Endothelial cell of umbilical vein (primary cell): ENCODE measurements at regions not wholly inside any gene's neighbourhood (a gene's known extent, or its start where the extent isn't known, plus 50 kb on each side); places are given as distances from the start of the nearest gene placed in this dataset.

Experiments used
- BruUV-seq: library from RNA; stranded (reverse); fragments of 400-500 nt; replicated peaks from 2 replicates; lab custom pipeline; 2021; lab: Mats Ljungman, UMichigan
- CTCF ChIA-PET: fragments of 300-600, 350-600 bp; sonication (Branson Sonifier 250); formaldehyde crosslinking; loops from one replicate; lab custom pipeline; 2021; ENCODE audit warnings: antibody characterized with exemption, inconsistent platforms; lab: Charles Lee
- POLR2A ChIA-PET: fragments of 300-600, 350-600 bp; sonication (Branson Sonifier 250); formaldehyde crosslinking; loops from one replicate; lab custom pipeline; 2021; ENCODE audit warnings: antibody characterized with exemption, inconsistent platforms; lab: Charles Lee
- DNase-seq: peaks from one replicate; pipeline ENCODE4 v3.0.0-alpha.2; 2011; ENCODE audit warnings: low read depth, low spot score
- FAIRE-seq: peaks from 2 replicates; lab custom pipeline; 2011; peaks lifted over from hg19 to GRCh38; lab: Jason Lieb, UNC
- H2AFZ ChIP-seq: 2 replicates; pipeline ENCODE4 v1.6.0; 2012; ENCODE audit warnings: low read depth, low read length, control low read depth, inconsistent platforms
- H3K27ac ChIP-seq: 2 replicates; pipeline ENCODE4 v1.5.1; 2011; ENCODE audit warnings: low read depth, mild to moderate bottlenecking, control low read depth, low read length, moderate library complexity; ENCODE audit not compliant: insufficient read depth
- H3K27me3 ChIP-seq, 2 experiments: 2 replicates each; pipeline versions ENCODE4 v1.6.0 to v1.6.1; 2011; ENCODE audit warnings: low read length in 2 of 2, mixed read lengths in 1 of 2; ENCODE audit not compliant: control insufficient read depth in 2 of 2, insufficient read depth in 2 of 2
- H3K36me3 ChIP-seq, 2 experiments: 2 replicates in 1 of 2; 3 replicates in 1 of 2; pipeline ENCODE4 v1.5.1; 2011; ENCODE audit warnings: low read length in 2 of 2, mild to moderate bottlenecking in 1 of 2, moderate library complexity in 1 of 2; ENCODE audit not compliant: control insufficient read depth in 2 of 2, insufficient read depth in 2 of 2; ENCODE audit errors: extremely low read depth in 1 of 2
- H3K4me1 ChIP-seq: 3 replicates; pipeline ENCODE4 v1.5.1; 2011; ENCODE audit warnings: mild to moderate bottlenecking, low read length; ENCODE audit not compliant: control insufficient read depth, insufficient read depth; ENCODE audit errors: extremely low read depth
- H3K4me2 ChIP-seq: 2 replicates; pipeline ENCODE4 v1.6.1; 2011; ENCODE audit warnings: low read length, control low read depth, mixed read lengths; ENCODE audit not compliant: insufficient read depth
- H3K4me3 ChIP-seq, 3 experiments: fragments of 200-600 bp in 1 of 3; sonication (generic), shearing (Covaris generic) in 1 of 3; replicated peaks in 1 of 3; 2 replicates each; pipeline ENCODE4 v1.5.1; 2011 to 2016; ENCODE audit warnings: control low read depth in 3 of 3, low read length in 3 of 3, mild to moderate bottlenecking in 2 of 3, inconsistent platforms in 1 of 3, low read depth in 1 of 3, moderate library complexity in 1 of 3; ENCODE audit not compliant: insufficient read depth in 1 of 3
- H3K79me2 ChIP-seq: 2 replicates; pipeline ENCODE4 v1.6.0; 2012; ENCODE audit warnings: low read length, inconsistent platforms; ENCODE audit not compliant: control insufficient read depth, insufficient read depth
- H3K9ac ChIP-seq: replicated peaks from 2 replicates; pipeline ENCODE3; 2011; ENCODE audit warnings: low read length, control low read depth; ENCODE audit not compliant: insufficient read depth; ENCODE audit errors: extremely low read depth
- H3K9me1 ChIP-seq: replicated peaks from 3 replicates; pipeline ENCODE4 v1.6.0; 2011; ENCODE audit warnings: mild to moderate bottlenecking, low read length; ENCODE audit not compliant: control insufficient read depth, insufficient read depth; ENCODE audit errors: extremely low read depth
- H3K9me3 ChIP-seq: replicated peaks from 2 replicates; pipeline ENCODE4 v1.5.1; 2012; ENCODE audit warnings: low read length, inconsistent platforms; ENCODE audit not compliant: control insufficient read depth, insufficient read depth
- H4K20me1 ChIP-seq: replicated peaks from 2 replicates; pipeline ENCODE3; 2011; ENCODE audit warnings: mild to moderate bottlenecking, low read length; ENCODE audit not compliant: control insufficient read depth, insufficient read depth; ENCODE audit errors: extremely low read depth
- EZH2 ChIP-seq: IDR thresholded peaks from 2 replicates; pipeline ENCODE4 v1.6.1; 2012; ENCODE audit warnings: borderline replicate concordance, low read depth, mild to moderate bottlenecking, moderate library complexity, low read length, inconsistent platforms; ENCODE audit not compliant: severe bottlenecking
- FOS ChIP-seq: IDR thresholded peaks from 2 replicates; pipeline ENCODE4 v1.6.1; 2011; ENCODE audit warnings: mild to moderate bottlenecking, low read length, moderate library complexity, borderline replicate concordance; ENCODE audit not compliant: insufficient read depth
- GATA2 ChIP-seq: IDR thresholded peaks from 2 replicates; pipeline ENCODE4 v1.7.0; 2011; ENCODE audit warnings: low read depth, mild to moderate bottlenecking, moderate library complexity, mixed read lengths, low read length; ENCODE audit not compliant: insufficient read length, insufficient read depth
- JUN ChIP-seq: IDR thresholded peaks from 2 replicates; pipeline ENCODE4 v1.6.1; 2011; ENCODE audit warnings: borderline replicate concordance, low read depth; ENCODE audit not compliant: insufficient read length, insufficient read depth
- MYC ChIP-seq: IDR thresholded peaks from one replicate; pipeline ENCODE4 v1.6.1; 2011; ENCODE audit warnings: mild to moderate bottlenecking, low read depth, low read length
- POLR2A ChIP-seq: IDR thresholded peaks from 2 replicates; pipeline ENCODE4 v1.6.1; 2012; ENCODE audit warnings: low read depth, mild to moderate bottlenecking, control low read depth, low read length
- POLR2AphosphoS5 ChIP-seq: IDR thresholded peaks from 2 replicates; pipeline ENCODE4 v1.6.1; 2012; ENCODE audit warnings: low read depth, mild to moderate bottlenecking, control low read depth, low read length, moderate library complexity; ENCODE audit not compliant: insufficient read depth
- dilution Hi-C: fragments of 300-500 bp; cut with MboI; formaldehyde crosslinking; loops from one replicate; pipeline ENCODE4 v1.15.0; 2019; ENCODE audit warnings: low sequenced_read_pairs; ENCODE audit not compliant: extremely low pct_ligation_motif_present
- intact Hi-C: fragments of 100-400 bp; cut with micrococcal nuclease; formaldehyde crosslinking; loops from one replicate; pipeline ENCODE4 v1.10.0; 2022
- TF ChIP-seq, protein P1 (sequence below), 2 donors: IDR thresholded peaks; 1 replicate in 1 of 2; 2 replicates in 1 of 2; pipeline ENCODE4 v1.5.1; 2011; ENCODE audit warnings: low read length in 2 of 2, mild to moderate bottlenecking in 2 of 2, moderate library complexity in 2 of 2, control low read depth in 1 of 2, inconsistent platforms in 1 of 2, low read depth in 1 of 2; ENCODE audit not compliant: insufficient read depth in 1 of 2; ENCODE audit errors: extremely low read depth in 1 of 2
- TF ChIP-seq, protein P2 (sequence below): IDR thresholded peaks from 2 replicates; pipeline ENCODE4 v1.6.1; 2011; ENCODE audit not compliant: insufficient read depth, insufficient read length

DNA sequence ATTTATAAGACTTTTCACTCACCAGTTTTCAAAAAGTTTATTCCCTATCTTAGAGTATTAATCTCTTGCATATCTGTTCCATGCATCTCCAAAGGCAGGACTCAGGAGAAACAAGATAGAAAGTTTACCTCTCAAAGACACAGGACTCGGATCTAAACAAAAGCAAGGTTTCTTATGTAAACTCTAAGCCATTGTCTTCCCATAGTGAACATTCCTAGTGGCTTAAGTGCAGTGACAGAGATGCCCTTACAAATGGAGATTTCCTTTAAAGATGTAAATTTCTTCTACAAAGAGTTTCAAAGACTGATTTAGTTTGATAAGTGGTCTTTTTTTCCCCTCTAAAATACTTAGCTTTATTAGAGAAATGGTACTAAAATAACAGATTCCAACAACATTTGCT is 209.8 kb downstream of the ACTR3B start:
- BruUV-seq: no TSS peak

DNA sequence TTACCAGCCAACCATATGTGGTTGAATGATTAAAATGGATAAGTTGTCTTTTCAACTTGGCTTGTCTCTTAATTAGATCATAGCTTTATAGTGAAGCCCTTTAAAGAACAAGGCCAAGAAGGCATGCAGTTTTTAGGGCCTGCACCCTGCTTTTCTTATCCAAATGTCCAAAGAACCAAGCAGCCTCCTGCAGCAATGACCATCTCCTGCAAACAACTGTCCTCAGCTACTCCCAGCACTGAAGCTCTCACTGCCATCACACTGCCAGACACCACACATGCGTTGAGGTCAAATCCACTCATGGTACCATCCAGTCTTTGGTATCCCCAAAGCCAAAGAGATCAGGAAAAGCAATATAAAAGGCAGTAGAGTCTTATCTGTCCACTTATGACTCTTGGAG is 210.3 kb downstream of the ACTR3B start:
- Histone ChIP-seq H3K9ac (no peak overlapping the region), H3K9me3 (peaks cover 4% of the 10 kb centered on the region), H3K4me3 (no peak overlapping the region), H3K4me2 (no peak overlapping the region), H3K79me2 (no peaks in the 10 kb centered on the region), H3K4me1 (no peaks in the 10 kb centered on the region), H3K36me3 (no peaks in the 10 kb centered on the region), H4K20me1 (no peaks in the 10 kb centered on the region), H3K27me3 (no peaks in the 10 kb centered on the region), H2AFZ (no peak overlapping the region), H3K27ac (no peak overlapping the region), H3K9me1 (no peaks in the 10 kb centered on the region)
- dilution Hi-C loops: no loop called here
- TF ChIP-seq FOS (no peak), MYC (no peak), GATA2 (no peak), EZH2 (no peak), JUN (no peak), POLR2A (no peak), POLR2AphosphoS5 (no peak)
- TF ChIP-seq, protein P1, sequence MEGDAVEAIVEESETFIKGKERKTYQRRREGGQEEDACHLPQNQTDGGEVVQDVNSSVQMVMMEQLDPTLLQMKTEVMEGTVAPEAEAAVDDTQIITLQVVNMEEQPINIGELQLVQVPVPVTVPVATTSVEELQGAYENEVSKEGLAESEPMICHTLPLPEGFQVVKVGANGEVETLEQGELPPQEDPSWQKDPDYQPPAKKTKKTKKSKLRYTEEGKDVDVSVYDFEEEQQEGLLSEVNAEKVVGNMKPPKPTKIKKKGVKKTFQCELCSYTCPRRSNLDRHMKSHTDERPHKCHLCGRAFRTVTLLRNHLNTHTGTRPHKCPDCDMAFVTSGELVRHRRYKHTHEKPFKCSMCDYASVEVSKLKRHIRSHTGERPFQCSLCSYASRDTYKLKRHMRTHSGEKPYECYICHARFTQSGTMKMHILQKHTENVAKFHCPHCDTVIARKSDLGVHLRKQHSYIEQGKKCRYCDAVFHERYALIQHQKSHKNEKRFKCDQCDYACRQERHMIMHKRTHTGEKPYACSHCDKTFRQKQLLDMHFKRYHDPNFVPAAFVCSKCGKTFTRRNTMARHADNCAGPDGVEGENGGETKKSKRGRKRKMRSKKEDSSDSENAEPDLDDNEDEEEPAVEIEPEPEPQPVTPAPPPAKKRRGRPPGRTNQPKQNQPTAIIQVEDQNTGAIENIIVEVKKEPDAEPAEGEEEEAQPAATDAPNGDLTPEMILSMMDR (IDR thresholded peaks at IDR 0.05; ENCODE audit: extremely low read depth in 1 of 2, insufficient read depth in 1 of 2, low read depth in 1 of 2, low read length in 2 of 2): no peak
- TF ChIP-seq, protein P2, sequence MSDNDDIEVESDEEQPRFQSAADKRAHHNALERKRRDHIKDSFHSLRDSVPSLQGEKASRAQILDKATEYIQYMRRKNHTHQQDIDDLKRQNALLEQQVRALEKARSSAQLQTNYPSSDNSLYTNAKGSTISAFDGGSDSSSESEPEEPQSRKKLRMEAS: no peak
- DNase-seq: no peak
- FAIRE-seq: no peak
- intact Hi-C loops: no loop called here
- POLR2A ChIA-PET: no interaction called here
- CTCF ChIA-PET: no interaction called here
- BruUV-seq: no TSS peak

More for the DNA sequence above, 209.8 kb downstream of the ACTR3B start:
- H3K27me3 ChIP-seq: no peaks in the 10 kb centered on the region
- no peak overlapping the region for H3K4me3 ChIP-seq
- TF ChIP-seq, protein P2: no peak
- TF ChIP-seq MYC (no peak), POLR2A (no peak), GATA2 (no peak), EZH2 (no peak)
- H3K36me3 ChIP-seq: no peaks in the 10 kb centered on the region
- no peak overlapping the region for H3K9ac ChIP-seq
- H4K20me1 ChIP-seq: no peaks in the 10 kb centered on the region
- POLR2A ChIA-PET: no interaction called here
- intact Hi-C loops: no loop called here
- no peaks in the 10 kb centered on the region for H3K4me1 ChIP-seq
- no peaks in the 10 kb centered on the region for H3K79me2 ChIP-seq
- H3K9me1 ChIP-seq: no peaks in the 10 kb centered on the region
- no peak overlapping the region for H2AFZ ChIP-seq
- H3K4me2 ChIP-seq: no peak overlapping the region
- CTCF ChIA-PET: no interaction called here
- peaks cover 4% of the 10 kb centered on the region for H3K9me3 ChIP-seq
- dilution Hi-C loops: no loop called here
- FAIRE-seq (no peak), DNase-seq (no peak)
- H3K27ac ChIP-seq: no peak overlapping the region
